ENCODE measurements at regions not wholly inside any gene's neighbourhood (a gene's known extent, or its start where the extent isn't known, plus 50 kb on each side); places are given as distances from the start of the nearest gene placed in this dataset.

- TF ChIP-seq CTCF (IDR thresholded peaks at IDR 0.05) (no peak), JUN (IDR thresholded peaks at IDR 0.05) (no peak), POLR2A (IDR thresholded peaks at IDR 0.05; ENCODE audit: low read length) (no peak), JUNB (IDR thresholded peaks at IDR 0.05) (no peak), REST (IDR thresholded peaks at IDR 0.05) (no peak), PBX3 (IDR thresholded peaks at IDR 0.05) (no peak), MAZ (IDR thresholded peaks at IDR 0.05; ENCODE audit: borderline replicate concordance, low read depth, low read length) (no peak), GATA3 (IDR thresholded peaks at IDR 0.05; ENCODE audit: borderline replicate concordance) (no peak), RAD21 (conservative IDR thresholded peaks at IDR 0.05 in 1 of 2, IDR thresholded peaks at IDR 0.05 in 1 of 2) (no peak), TP53 (CRISPR knock-in tag; IDR thresholded peaks at IDR 0.05) (no peak), EP300 (IDR thresholded peaks at IDR 0.05) (no peak)
Observed at GRCh38 chr18:51734576-51734975, 537.1 kb upstream of the MEX3C start.

Measured in A549 (cell line).